ENCODE measurements at regions not wholly inside any gene's neighbourhood (a gene's known extent, or its start where the extent isn't known, plus 50 kb on each side); places are given as distances from the start of the nearest gene placed in this dataset.

DNA sequence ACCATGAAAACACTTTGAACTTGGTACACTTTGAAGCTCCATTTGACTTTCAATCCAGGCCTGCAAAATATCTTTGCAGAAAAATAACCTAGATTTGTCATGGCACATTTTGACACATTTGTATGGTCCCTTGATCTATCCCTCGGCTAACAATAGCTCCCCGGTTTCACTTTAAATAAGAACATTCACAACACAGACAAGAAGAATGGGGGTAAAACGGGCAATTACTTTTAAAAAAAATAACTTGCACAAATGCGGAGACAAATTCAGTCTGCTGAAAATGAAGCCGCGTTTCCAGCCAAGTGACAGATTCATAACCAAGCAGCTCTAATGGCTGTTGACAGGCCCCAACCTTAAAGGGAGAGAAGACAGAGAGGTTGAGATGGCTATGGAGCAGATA is 218.2 kb downstream of the NPHP4 start:
- H3K9me3 ChIP-seq: peaks cover 0 to 5% (median 0%) of the 10 kb centered on the region in 11 donors
- H3K4me3 ChIP-seq: no peak overlapping the region
- TF ChIP-seq, protein P1, sequence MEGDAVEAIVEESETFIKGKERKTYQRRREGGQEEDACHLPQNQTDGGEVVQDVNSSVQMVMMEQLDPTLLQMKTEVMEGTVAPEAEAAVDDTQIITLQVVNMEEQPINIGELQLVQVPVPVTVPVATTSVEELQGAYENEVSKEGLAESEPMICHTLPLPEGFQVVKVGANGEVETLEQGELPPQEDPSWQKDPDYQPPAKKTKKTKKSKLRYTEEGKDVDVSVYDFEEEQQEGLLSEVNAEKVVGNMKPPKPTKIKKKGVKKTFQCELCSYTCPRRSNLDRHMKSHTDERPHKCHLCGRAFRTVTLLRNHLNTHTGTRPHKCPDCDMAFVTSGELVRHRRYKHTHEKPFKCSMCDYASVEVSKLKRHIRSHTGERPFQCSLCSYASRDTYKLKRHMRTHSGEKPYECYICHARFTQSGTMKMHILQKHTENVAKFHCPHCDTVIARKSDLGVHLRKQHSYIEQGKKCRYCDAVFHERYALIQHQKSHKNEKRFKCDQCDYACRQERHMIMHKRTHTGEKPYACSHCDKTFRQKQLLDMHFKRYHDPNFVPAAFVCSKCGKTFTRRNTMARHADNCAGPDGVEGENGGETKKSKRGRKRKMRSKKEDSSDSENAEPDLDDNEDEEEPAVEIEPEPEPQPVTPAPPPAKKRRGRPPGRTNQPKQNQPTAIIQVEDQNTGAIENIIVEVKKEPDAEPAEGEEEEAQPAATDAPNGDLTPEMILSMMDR (IDR thresholded peaks at IDR 0.05): no peak
- no peak overlapping the region for H3K27ac ChIP-seq
- intact Hi-C loops (cut with DNase I): no loop called here
- peaks cover 0 to 16% (median 4%) of the 10 kb centered on the region in 9 donors for H3K4me1 ChIP-seq
- ATAC-seq (no peak), DNase-seq (no peak)
- H3K36me3 ChIP-seq: no peaks in the 10 kb centered on the region
- H3K27me3 ChIP-seq: peaks cover 0 to 36% (median 6%) of the 10 kb centered on the region in 7 donors
- WGBS, 2 donors: 74 to 77% methylated on average over 6 of the region's 6 CpGs

DNA sequence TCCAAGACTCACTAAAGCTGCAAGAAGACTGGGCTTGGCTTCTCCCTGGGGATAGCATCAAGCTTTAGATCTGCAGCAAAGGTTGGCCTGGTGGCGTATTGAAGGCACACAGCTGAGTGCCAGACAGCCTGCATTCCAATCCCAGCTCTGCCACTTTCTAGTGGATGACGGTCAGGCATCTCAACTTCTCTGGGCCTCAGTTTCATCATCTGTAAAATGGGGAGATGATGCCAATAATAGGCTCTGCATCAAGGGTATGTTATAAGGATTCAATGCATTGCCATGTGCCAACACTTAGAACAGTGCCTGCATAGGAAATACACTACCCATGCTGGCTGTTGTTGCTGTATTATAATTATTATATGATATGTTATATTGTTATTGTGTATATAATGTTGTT is 220.4 kb downstream of the NPHP4 start:
- Histone ChIP-seq H3K27me3 (peaks cover 0 to 55% (median 17%) of the 10 kb centered on the region in 7 donors), H3K4me3 (no peak overlapping the region), H3K36me3 (no peaks in the 10 kb centered on the region), H3K9me3 (no peaks in the 10 kb centered on the region), H3K27ac (no peak overlapping the region), H3K4me1 (peaks cover 0 to 21% (median 4%) of the 10 kb centered on the region in 9 donors)
- intact Hi-C loops (cut with DNase I): no loop called here
- TF ChIP-seq, protein P1 (IDR thresholded peaks at IDR 0.05): no peak
- no peak for ATAC-seq
- WGBS, 2 donors: 55 to 69% methylated on average over 2 of the region's 2 CpGs
- no peak for DNase-seq

DNA sequence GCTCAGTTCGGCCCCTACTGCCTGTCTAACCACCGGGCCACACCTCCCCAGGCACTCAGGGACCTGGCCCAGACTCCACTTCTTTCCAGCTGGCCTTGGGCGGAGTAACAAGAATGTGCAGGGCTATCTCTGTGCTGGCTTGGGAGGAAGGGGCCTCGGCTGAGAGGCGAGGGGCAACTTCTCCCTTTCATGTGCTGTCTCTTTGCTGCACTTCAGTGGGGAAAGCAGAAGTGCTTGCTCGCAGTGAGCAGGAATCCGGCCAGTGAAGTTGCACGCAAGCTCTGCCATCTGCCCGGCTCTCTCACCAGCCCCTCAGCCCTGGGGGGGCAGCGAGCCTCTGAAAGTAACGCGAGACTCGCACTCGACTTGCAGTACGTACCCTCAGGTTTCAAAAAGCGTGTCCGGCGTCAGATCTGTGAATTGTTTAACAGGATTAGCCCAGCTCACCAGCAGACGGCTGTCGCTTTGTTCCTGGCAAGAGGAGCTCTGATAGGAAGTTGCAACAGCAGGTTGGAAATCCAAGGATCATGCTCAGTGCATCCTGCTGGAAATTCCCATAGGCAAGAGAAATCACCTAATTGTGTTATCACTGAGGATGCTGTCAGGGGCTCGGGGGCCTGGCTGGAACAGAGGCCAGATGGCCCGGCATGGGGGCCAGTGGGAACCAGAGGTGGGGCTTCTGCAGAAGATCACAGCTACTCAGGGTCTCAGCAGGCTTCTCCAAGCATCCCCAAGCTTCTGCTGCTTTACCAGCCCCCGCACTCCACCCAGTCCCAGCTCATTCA is 221.1 kb downstream of the NPHP4 start:
- H3K36me3 ChIP-seq: no peaks in the 10 kb centered on the region
- TF ChIP-seq, protein P1 (IDR thresholded peaks at IDR 0.05): no peak
- intact Hi-C loops (cut with DNase I): no loop called here
- DNase-seq (no peak), ATAC-seq (peak in 4 of 8 donors; percentile 45 to 57 (median 50))
- peaks cover 0 to 61% (median 20%) of the 10 kb centered on the region in 7 donors for H3K27me3 ChIP-seq
- peaks cover 0 to 21% (median 4%) of the 10 kb centered on the region in 9 donors for H3K4me1 ChIP-seq
- H3K4me3 ChIP-seq: peak overlapping the region in 4 of 10 donors; percentile 14 to 27 (median 18)
- H3K9me3 ChIP-seq: no peaks in the 10 kb centered on the region
- no peak overlapping the region for H3K27ac ChIP-seq
- WGBS, 2 donors: 7 to 10% methylated on average over 23 of the region's 23 CpGs

DNA sequence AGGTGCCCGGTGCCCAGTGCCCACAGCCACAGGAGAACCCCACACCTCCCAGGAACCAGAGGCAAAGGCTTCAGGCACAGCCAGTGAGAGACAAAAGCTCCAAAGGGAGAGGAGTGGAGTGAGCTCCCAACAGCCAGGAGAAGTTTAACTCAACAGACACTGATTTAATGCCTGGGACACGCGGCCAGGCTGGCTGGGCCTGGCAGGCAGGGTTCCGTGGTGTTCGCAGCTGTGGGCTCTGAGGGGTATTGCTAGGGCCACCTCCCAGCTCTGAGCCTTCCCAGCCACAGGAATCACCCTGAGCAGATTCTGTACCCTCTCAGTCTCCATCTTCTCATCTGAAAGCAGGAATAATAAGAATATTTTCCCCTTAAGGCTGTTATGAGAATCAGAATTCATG is 222.5 kb downstream of the NPHP4 start:
- Histone ChIP-seq H3K27ac (no peak overlapping the region), H3K36me3 (no peaks in the 10 kb centered on the region), H3K4me1 (peaks cover 0 to 21% (median 4%) of the 10 kb centered on the region in 9 donors), H3K9me3 (no peaks in the 10 kb centered on the region), H3K27me3 (peaks cover 0 to 74% (median 34%) of the 10 kb centered on the region in 7 donors), H3K4me3 (no peak overlapping the region)
- no peak for DNase-seq
- 89 to 90% methylated on average over 5 of the region's 5 CpGs for WGBS, 2 donors
- TF ChIP-seq, protein P1 (IDR thresholded peaks at IDR 0.05): no peak
- intact Hi-C loops (cut with DNase I): no loop called here
- no peak for ATAC-seq

All from heart right ventricle (tissue), 16 donors.